Testis (tissue), 2 donors: ENCODE measurements at regions not wholly inside any gene's neighbourhood (a gene's known extent, or its start where the extent isn't known, plus 50 kb on each side); places are given as distances from the start of the nearest gene placed in this dataset.
"Not testable (repeated sequence)": the region's sequence is repeated elsewhere in the genome, so short reads cannot be mapped to it uniquely, and the experiment has no call there.

Source experiments
- DNase-seq: peaks from one replicate; pipeline ENCODE4 v3.0.0-alpha.2; 2019
- H3K27ac ChIP-seq, 2 donors: fragments of 200-600 bp; sonication (generic); one replicate each; pipeline ENCODE4 v1.5.1; 2019
- H3K27me3 ChIP-seq: fragments of 200-600 bp; sonication (generic); one replicate; pipeline ENCODE4 v1.5.1; 2019
- H3K36me3 ChIP-seq: fragments of 200-600 bp; sonication (generic); one replicate; pipeline ENCODE4 v1.5.1; 2017; ENCODE audit warnings: low read depth; ENCODE audit errors: missing control alignments
- H3K4me1 ChIP-seq: fragments of 200-600 bp; sonication (generic); one replicate; pipeline ENCODE4 v1.5.1; 2019
- H3K4me3 ChIP-seq, 2 donors: fragments of 200-600 bp; sonication (generic); one replicate each; pipeline ENCODE4 v1.5.1; 2017 to 2019
- H3K9me3 ChIP-seq: fragments of 200-600 bp; sonication (generic); one replicate; pipeline ENCODE4 v1.5.1; 2017
- CTCF ChIP-seq, 3 experiments: fragments of 450-650 bp in 2 of 3; fragments of 200-600 bp in 1 of 3; sonication (generic) in 1 of 3; IDR thresholded peaks; one replicate each; pipeline ENCODE4 v1.5.1; 2016 to 2019; ENCODE audit warnings: antibody characterized with exemption in 3 of 3, mild to moderate bottlenecking in 2 of 3, moderate library complexity in 1 of 3
- POLR2A ChIP-seq: fragments of 450-650 bp; IDR thresholded peaks from one replicate; pipeline ENCODE4 v1.6.1; 2017; ENCODE audit warnings: antibody characterized with exemption, mild to moderate bottlenecking, moderate library complexity
- WGBS, 2 donors: methylation state at CpG; one replicate each; pipeline ENCODE4 v1.1.5; 2018; 5-methylcytosine and 5-hydroxymethylcytosine counted together
- intact Hi-C: fragments of 100-400 bp; cut with DNase I; formaldehyde crosslinking; loops from one replicate; pipeline ENCODE4 v1.15.1; 2023; ENCODE audit warnings: low total_unique reads

- TF ChIP-seq CTCF (IDR thresholded peaks at IDR 0.05) (no peak), POLR2A (no peak)
- 87 to 89% methylated on average over 4 of the region's 4 CpGs for WGBS, 2 donors
- no peak overlapping the region for H3K4me3 ChIP-seq
Observed at GRCh38 chr9:3648722-3649246, 123.0 kb upstream of the RFX3 start.

GRCh38 chr9:3648266-3648665, 122.5 kb upstream of the RFX3 start:
- Histone ChIP-seq H3K27ac (no peak overlapping the region), H3K4me1 (no peaks in the 10 kb centered on the region), H3K9me3 (no peaks in the 10 kb centered on the region), H3K27me3 (no peaks in the 10 kb centered on the region), H3K4me3 (no peak overlapping the region), H3K36me3 (no peaks in the 10 kb centered on the region)
- WGBS, 2 donors, result 85% methylated on average over 6 of the region's 6 CpGs
- TF ChIP-seq CTCF (IDR thresholded peaks at IDR 0.05), result no peak
- TF ChIP-seq POLR2A, result no peak
- intact Hi-C loops, result no loop called here
- DNase-seq, result no peak

More at GRCh38 chr9:3648722-3649246, 123.0 kb upstream of the RFX3 start:
- no peaks in the 10 kb centered on the region for H3K4me1 ChIP-seq
- H3K27me3 ChIP-seq, result no peaks in the 10 kb centered on the region
- no peak for DNase-seq
- intact Hi-C loops, result no loop called here
- no peak overlapping the region for H3K27ac ChIP-seq
- no peaks in the 10 kb centered on the region for H3K9me3 ChIP-seq
- H3K36me3 ChIP-seq, result no peaks in the 10 kb centered on the region

GRCh38 chr9:3647652-3648051, 121.9 kb upstream of the RFX3 start:
- no peak overlapping the region for H3K27ac ChIP-seq
- intact Hi-C loops, result no loop called here
- no peaks in the 10 kb centered on the region for H3K36me3 ChIP-seq
- no peak for DNase-seq
- no peak overlapping the region for H3K4me3 ChIP-seq
- WGBS, 2 donors, result 63 to 77% methylated on average over 1 of the region's 1 CpG
- H3K9me3 ChIP-seq, result no peaks in the 10 kb centered on the region
- no peak for TF ChIP-seq CTCF (IDR thresholded peaks at IDR 0.05)
- no peak for TF ChIP-seq POLR2A
- no peaks in the 10 kb centered on the region for H3K4me1 ChIP-seq
- no peaks in the 10 kb centered on the region for H3K27me3 ChIP-seq

GRCh38 chr9:3646226-3646625, 120.4 kb upstream of the RFX3 start:
- WGBS, 2 donors, result 75 to 85% methylated on average over 1 of the region's 1 CpG
- Histone ChIP-seq H3K4me3 (no peak overlapping the region), H3K36me3 (no peaks in the 10 kb centered on the region), H3K27ac (no peak overlapping the region), H3K27me3 (no peaks in the 10 kb centered on the region), H3K4me1 (no peaks in the 10 kb centered on the region), H3K9me3 (no peaks in the 10 kb centered on the region)
- TF ChIP-seq CTCF (IDR thresholded peaks at IDR 0.05) (no peak), POLR2A (no peak)
- intact Hi-C loops, result no loop called here
- DNase-seq, result no peak

GRCh38 chr9:3642075-3642474, 116.3 kb upstream of the RFX3 start:
- H3K4me1 ChIP-seq, H3K4me3 ChIP-seq, H3K27ac ChIP-seq, H3K27me3 ChIP-seq, DNase-seq, H3K36me3 ChIP-seq, intact Hi-C loops, H3K9me3 ChIP-seq: not testable (repeated sequence)
- WGBS, 2 donors, result 93 to 95% methylated on average over 6 of the region's 6 CpGs
